Aorta (tissue), 5 donors: ENCODE measurements at regions not wholly inside any gene's neighbourhood (a gene's known extent, or its start where the extent isn't known, plus 50 kb on each side); places are given as distances from the start of the nearest gene placed in this dataset.
"Not testable (repeated sequence)": the region's sequence is repeated elsewhere in the genome, so short reads cannot be mapped to it uniquely, and the experiment has no call there.

Experiments used
- ATAC-seq: fragments of 200-7000 bp; cut with Tn5 transposase; one replicate; pipeline ENCODE4 v1.9.1; 2022; ENCODE audit warnings: moderate library complexity; ENCODE audit not compliant: low FRiP score
- DNase-seq, 2 donors: peaks; one replicate each; pipeline ENCODE4 v3.0.0-alpha.2; 2020
- H3K27ac ChIP-seq, 2 donors: one replicate each; pipeline ENCODE4 v1.5.1; 2013; ENCODE audit warnings: low read length in 2 of 2, mild to moderate bottlenecking in 2 of 2, moderate library complexity in 2 of 2, control low read depth in 1 of 2, inconsistent platforms in 1 of 2, low read depth in 1 of 2
- H3K27me3 ChIP-seq, 2 donors: one replicate each; pipeline ENCODE4 v1.6.1; 2013; ENCODE audit warnings: control low read depth in 1 of 2, low read length in 1 of 2, mild to moderate bottlenecking in 1 of 2, moderate library complexity in 1 of 2; ENCODE audit not compliant: insufficient read depth in 2 of 2, control insufficient read depth in 1 of 2
- H3K36me3 ChIP-seq, 2 donors: one replicate each; pipeline ENCODE4 v1.6.1; 2013; ENCODE audit warnings: control low read depth in 1 of 2, low read length in 1 of 2, mild to moderate bottlenecking in 1 of 2; ENCODE audit not compliant: insufficient read depth in 2 of 2, control insufficient read depth in 1 of 2
- H3K4me1 ChIP-seq, 2 donors: one replicate each; pipeline ENCODE4 v1.6.1; 2013; ENCODE audit warnings: low read length in 2 of 2, control low read depth in 1 of 2, mild to moderate bottlenecking in 1 of 2, moderate library complexity in 1 of 2; ENCODE audit not compliant: insufficient read depth in 2 of 2, control insufficient read depth in 1 of 2
- H3K4me3 ChIP-seq, 2 donors: one replicate each; pipeline ENCODE4 v1.5.1; 2013; ENCODE audit warnings: low read length in 2 of 2, control low read depth in 1 of 2, mild to moderate bottlenecking in 1 of 2
- H3K9me3 ChIP-seq: one replicate; pipeline ENCODE4 v1.6.1; 2013; ENCODE audit warnings: mild to moderate bottlenecking, low read length; ENCODE audit not compliant: control insufficient read depth
- WGBS, 2 donors: extraction: QIAGEN DNeasy Blood & Tissue Kit; methylation state at CpG; one replicate each; pipeline ENCODE4 v1.1.7; 2013; 5-methylcytosine and 5-hydroxymethylcytosine counted together
- intact Hi-C, 2 donors: fragments of 100-400 bp; cut with DNase I; formaldehyde crosslinking; loops; one replicate each; pipeline versions ENCODE4 v1.14.2 to v1.15.0; 2022
- donor health status: healthy with polysubstance abuse.
- donor health status: Bipolar disorder and iron deficiency.
- donor health status: DM: no; HTN: no; CAD: no.
- donor health status: DM: no; HTN: no; CAD: no.
- donor health status: DM: yes; HTN: yes; CAD: no.

- 85 to 94% methylated on average over 13 of the region's 13 CpGs for WGBS, 2 donors
- intact Hi-C loops: no loop called here
- no peak overlapping the region for H3K4me3 ChIP-seq
- ATAC-seq (no peak), DNase-seq (peak in 1 of 2 donors; percentile 63)
- no peaks in the 10 kb centered on the region for H3K36me3 ChIP-seq
- H3K4me1 ChIP-seq: no peaks in the 10 kb centered on the region
- no peak overlapping the region for H3K27ac ChIP-seq
- no peaks in the 10 kb centered on the region for H3K9me3 ChIP-seq
- H3K27me3 ChIP-seq: no peaks in the 10 kb centered on the region
Measured at GRCh38 chr2:239803766-239804115, 221.4 kb downstream of the NDUFA10 start.

GRCh38 chr2:239803102-239803765 is 221.9 kb downstream of the NDUFA10 start:
- Histone ChIP-seq H3K36me3 (no peaks in the 10 kb centered on the region), H3K9me3 (no peaks in the 10 kb centered on the region), H3K4me1 (no peaks in the 10 kb centered on the region), H3K27me3 (no peaks in the 10 kb centered on the region), H3K4me3 (no peak overlapping the region), H3K27ac (no peak overlapping the region)
- WGBS, 2 donors: 96 to 97% methylated on average over 21 of the region's 21 CpGs
- peak in 1 of 2 donors; percentile 40 for DNase-seq
- ATAC-seq: no peak
- intact Hi-C loops: no loop called here

- Histone ChIP-seq H3K27ac (no peak overlapping the region), H3K9me3 (no peaks in the 10 kb centered on the region), H3K4me1 (no peaks in the 10 kb centered on the region), H3K4me3 (no peak overlapping the region), H3K36me3 (no peaks in the 10 kb centered on the region), H3K27me3 (no peaks in the 10 kb centered on the region)
- DNase-seq (peak in 1 of 2 donors; percentile 67), ATAC-seq (no peak)
- 85 to 93% methylated on average over 21 of the region's 21 CpGs for WGBS, 2 donors
- intact Hi-C loops: no loop called here
Measured at GRCh38 chr2:239802185-239802649, 222.9 kb downstream of the NDUFA10 start.

DNA sequence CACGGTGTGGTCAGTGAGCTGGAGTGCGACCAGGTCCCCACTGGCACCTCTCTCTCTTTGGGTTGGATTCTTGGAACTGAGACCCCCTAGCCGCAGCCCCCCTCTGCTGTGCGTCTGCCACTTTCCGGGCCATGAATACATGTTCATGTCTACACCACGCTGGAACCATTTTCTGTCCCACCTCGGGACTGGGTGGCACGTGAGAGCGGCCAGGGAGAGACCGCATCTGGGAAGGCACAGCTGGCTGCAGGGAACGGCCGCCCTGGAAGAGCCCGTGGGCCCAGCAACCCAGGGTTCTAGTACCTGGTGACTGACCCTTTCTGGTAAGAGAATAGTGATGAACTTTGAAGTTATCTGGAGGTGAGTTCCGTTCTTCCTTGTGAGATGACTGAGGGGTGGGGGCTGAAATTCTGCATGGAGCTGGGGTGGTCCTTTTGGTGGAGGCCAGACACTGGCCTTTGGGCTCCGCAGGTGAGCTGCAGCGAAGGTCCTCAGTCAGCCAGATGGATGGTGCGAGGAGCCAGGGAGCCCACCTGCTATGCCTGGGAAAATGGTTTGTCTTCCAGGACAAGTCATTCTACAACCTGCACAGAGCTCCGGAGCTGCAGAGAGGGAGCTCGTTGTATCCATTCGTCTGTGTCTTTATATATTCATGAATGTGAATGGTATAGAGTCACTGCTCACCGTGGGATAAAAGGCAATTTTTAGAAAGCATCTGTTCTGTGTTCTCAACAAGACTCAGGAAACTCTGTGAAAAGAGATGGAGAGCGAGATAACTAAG is 223.5 kb downstream of the NDUFA10 start:
- Histone ChIP-seq H3K27me3 (no peaks in the 10 kb centered on the region), H3K27ac (no peak overlapping the region), H3K36me3 (no peaks in the 10 kb centered on the region), H3K4me3 (no peak overlapping the region), H3K4me1 (no peaks in the 10 kb centered on the region), H3K9me3 (no peaks in the 10 kb centered on the region)
- intact Hi-C loops: no loop called here
- WGBS, 2 donors: 87 to 88% methylated on average over 22 of the region's 22 CpGs
- DNase-seq (peak in 1 of 2 donors; percentile 51), ATAC-seq (no peak)

- Histone ChIP-seq H3K4me1 (no peaks in the 10 kb centered on the region), H3K27me3 (no peaks in the 10 kb centered on the region), H3K9me3 (no peaks in the 10 kb centered on the region), H3K4me3 (no peak overlapping the region), H3K27ac (no peak overlapping the region), H3K36me3 (no peaks in the 10 kb centered on the region)
- ATAC-seq: no peak
- DNase-seq: peak in 1 of 2 donors; percentile 44
- WGBS, 2 donors: 88 to 90% methylated on average over 22 of the region's 22 CpGs
- intact Hi-C loops: no loop called here
Measured at GRCh38 chr2:239800785-239801386, 224.3 kb downstream of the NDUFA10 start.

DNA sequence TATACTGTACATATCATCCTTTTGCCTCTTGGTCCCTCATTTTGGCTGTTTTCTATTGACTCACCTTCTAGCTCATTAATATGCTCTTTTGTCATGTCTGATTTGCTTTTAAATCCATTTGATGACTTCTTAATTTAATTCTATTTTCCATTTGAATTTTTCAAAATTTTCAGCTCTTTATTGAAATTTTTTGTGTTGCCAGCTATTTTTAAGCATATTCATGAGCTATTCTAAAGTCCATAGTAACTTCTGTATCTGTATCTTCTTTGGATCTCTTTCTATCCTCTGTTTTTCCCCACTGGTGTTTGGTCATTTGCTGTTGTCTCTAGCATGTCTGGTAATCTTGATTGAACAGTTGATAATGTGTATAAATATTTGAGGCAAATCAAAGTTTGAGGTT is 227.8 kb downstream of the NDUFA10 start:
- DNase-seq (no peak), ATAC-seq (no peak)
- no peaks in the 10 kb centered on the region for H3K27me3 ChIP-seq
- H3K36me3 ChIP-seq: no peaks in the 10 kb centered on the region
- no peaks in the 10 kb centered on the region for H3K9me3 ChIP-seq
- no peaks in the 10 kb centered on the region for H3K4me1 ChIP-seq
- no peak overlapping the region for H3K27ac ChIP-seq
- intact Hi-C loops: no loop called here
- no peak overlapping the region for H3K4me3 ChIP-seq

DNA sequence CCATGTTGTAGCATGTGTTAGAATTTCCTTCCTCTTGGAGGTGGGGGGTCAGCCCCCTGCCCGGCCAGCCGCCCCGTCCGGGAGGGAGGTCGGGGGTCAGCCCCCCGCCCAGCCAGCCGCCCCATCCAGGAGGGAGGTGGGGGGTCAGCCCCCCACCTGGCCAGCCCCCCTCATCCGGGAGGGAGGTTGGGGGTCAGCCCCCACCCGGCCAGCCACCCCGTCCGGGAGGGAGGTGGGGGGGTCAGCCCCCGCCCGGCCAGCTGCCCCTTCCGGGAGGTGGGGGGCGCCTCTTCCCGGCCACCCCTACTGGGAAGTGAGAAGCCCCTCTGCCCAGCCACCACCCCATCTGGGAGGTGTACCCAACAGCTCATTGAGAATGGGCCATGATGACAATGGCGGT is 229.4 kb downstream of the NDUFA10 start:
- WGBS, 2 donors: 97 to 98% methylated on average over 15 to 17 of the region's 17 CpGs
- DNase-seq: peak in 1 of 2 donors; percentile 36
- H3K4me3 ChIP-seq, ATAC-seq, H3K4me1 ChIP-seq, H3K36me3 ChIP-seq, intact Hi-C loops, H3K9me3 ChIP-seq, H3K27me3 ChIP-seq, H3K27ac ChIP-seq: not testable (repeated sequence)

GRCh38 chr2:239793836-239794235 is 231.3 kb downstream of the NDUFA10 start:
- Histone ChIP-seq H3K27me3 (no peaks in the 10 kb centered on the region), H3K36me3 (no peaks in the 10 kb centered on the region), H3K9me3 (no peaks in the 10 kb centered on the region), H3K4me3 (no peak overlapping the region), H3K4me1 (no peaks in the 10 kb centered on the region), H3K27ac (no peak overlapping the region)
- no peak for ATAC-seq
- peak; percentile 24 to 28 for DNase-seq
- intact Hi-C loops: no loop called here
- 91 to 92% methylated on average over 7 of the region's 7 CpGs for WGBS, 2 donors

DNA sequence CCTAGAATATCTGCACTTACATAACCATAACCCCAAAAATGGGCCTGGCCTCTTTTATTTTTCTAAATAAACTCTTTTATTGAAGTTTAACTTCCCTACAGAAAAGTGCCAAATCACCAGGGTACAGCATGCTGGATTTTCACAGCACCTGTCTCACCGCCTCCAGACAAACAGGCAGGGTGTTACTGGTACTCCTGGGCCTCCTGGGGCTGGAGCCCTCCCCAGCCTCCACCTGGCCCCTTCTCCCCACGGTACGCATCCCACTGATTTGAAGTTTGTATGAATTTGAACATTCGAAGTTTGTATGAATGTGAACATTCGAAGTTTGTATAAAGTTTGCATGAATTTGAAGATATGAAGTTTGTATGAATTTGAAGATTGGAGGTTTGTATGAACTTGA is 232.1 kb downstream of the NDUFA10 start:
- H3K4me3 ChIP-seq: no peak overlapping the region
- DNase-seq (no peak), ATAC-seq (no peak)
- H3K36me3 ChIP-seq: no peaks in the 10 kb centered on the region
- H3K9me3 ChIP-seq: no peaks in the 10 kb centered on the region
- WGBS, 2 donors: 75 to 81% methylated on average over 5 of the region's 5 CpGs
- no peaks in the 10 kb centered on the region for H3K4me1 ChIP-seq
- H3K27me3 ChIP-seq: no peaks in the 10 kb centered on the region
- H3K27ac ChIP-seq: no peak overlapping the region
- intact Hi-C loops: no loop called here
